A549 (cell line): ENCODE measurements at regions not wholly inside any gene's neighbourhood (a gene's known extent, or its start where the extent isn't known, plus 50 kb on each side); places are given as distances from the start of the nearest gene placed in this dataset.

Source experiments
- CHD2 ChIP-seq: fragments of 150-350 bp; IDR thresholded peaks from 2 replicates; pipeline ENCODE4 v1.6.1; 2014; ENCODE audit warnings: low read length; ENCODE audit not compliant: partially characterized antibody
- CTCF ChIP-seq: fragments of >200 bp; sonication (Bioruptor Twin); formaldehyde crosslinking; IDR thresholded peaks from 3 replicates; pipeline ENCODE4 v1.5.1; 2016
- EHMT2 ChIP-seq: fragments of 200-600 bp; sonication (generic); IDR thresholded peaks from 2 replicates; pipeline ENCODE4 v1.6.1; 2016; ENCODE audit warnings: antibody characterized with exemption, low read depth, mild to moderate bottlenecking, moderate library complexity
- MAZ ChIP-seq: fragments of 150-350 bp; IDR thresholded peaks from 2 replicates; pipeline ENCODE4 v1.6.1; 2014; ENCODE audit warnings: antibody characterized with exemption, low read depth, low read length, borderline replicate concordance
- NR3C1 ChIP-seq: fragments of >200 bp; sonication (Bioruptor Twin); formaldehyde crosslinking; IDR thresholded peaks from 3 replicates; pipeline ENCODE4 v1.6.1; 2017
- POLR2A ChIP-seq: IDR thresholded peaks from 2 replicates; pipeline ENCODE4 v1.6.1; 2012; ENCODE audit warnings: mild to moderate bottlenecking, low read length
- SMC3 ChIP-seq: fragments of >200 bp; sonication (Bioruptor Twin); formaldehyde crosslinking; IDR thresholded peaks from 3 replicates; pipeline ENCODE4 v1.6.1; 2018; ENCODE audit warnings: inconsistent platforms
- USF2 ChIP-seq: fragments of 450-650 bp; IDR thresholded peaks from 2 replicates; pipeline ENCODE4 v1.6.1; 2014; ENCODE audit warnings: antibody characterized with exemption

GRCh38 chr4:87720094-87720691, 70.1 kb downstream of the DMP1 start:
- TF ChIP-seq POLR2A: no peak
- no peak for TF ChIP-seq MAZ
- TF ChIP-seq CTCF: no peak
- TF ChIP-seq USF2: no peak
- no peak for TF ChIP-seq NR3C1
- TF ChIP-seq SMC3: no peak
- TF ChIP-seq EHMT2: no peak
- no peak for TF ChIP-seq CHD2
